ENCODE measurements at regions not wholly inside any gene's neighbourhood (a gene's known extent, or its start where the extent isn't known, plus 50 kb on each side); places are given as distances from the start of the nearest gene placed in this dataset.

- no peak for TF ChIP-seq SPI1 (IDR thresholded peaks at IDR 0.05; ENCODE audit: low read depth, low read length)
- TF ChIP-seq POLR2AphosphoS5 (IDR thresholded peaks at IDR 0.05; ENCODE audit: low read depth, low read length) = no peak
- no peak for TF ChIP-seq POLR2A (IDR thresholded peaks at IDR 0.05; ENCODE audit: low read depth, low read length)
- no peak for TF ChIP-seq PAX5 (IDR thresholded peaks at IDR 0.05; ENCODE audit: insufficient read depth, low read length, severe bottlenecking)
- no peak for TF ChIP-seq POU2F2 (IDR thresholded peaks at IDR 0.05; ENCODE audit: low read depth, low read length)
These were observed 1382.2 kb downstream of the PCDH18 start for GRCh38 chr4:136150046-136150445.
